HG02642 (cell line): ENCODE measurements at regions not wholly inside any gene's neighbourhood (a gene's known extent, or its start where the extent isn't known, plus 50 kb on each side); places are given as distances from the start of the nearest gene placed in this dataset.

Experiments
- ATAC-seq: cut with Tn5 transposase; IDR thresholded peaks from one replicate; pipeline ENCODE4 v1.9.1; 2021; ENCODE audit warnings: mild to moderate bottlenecking; ENCODE audit not compliant: unreplicated experiment, poor library complexity

DNA sequence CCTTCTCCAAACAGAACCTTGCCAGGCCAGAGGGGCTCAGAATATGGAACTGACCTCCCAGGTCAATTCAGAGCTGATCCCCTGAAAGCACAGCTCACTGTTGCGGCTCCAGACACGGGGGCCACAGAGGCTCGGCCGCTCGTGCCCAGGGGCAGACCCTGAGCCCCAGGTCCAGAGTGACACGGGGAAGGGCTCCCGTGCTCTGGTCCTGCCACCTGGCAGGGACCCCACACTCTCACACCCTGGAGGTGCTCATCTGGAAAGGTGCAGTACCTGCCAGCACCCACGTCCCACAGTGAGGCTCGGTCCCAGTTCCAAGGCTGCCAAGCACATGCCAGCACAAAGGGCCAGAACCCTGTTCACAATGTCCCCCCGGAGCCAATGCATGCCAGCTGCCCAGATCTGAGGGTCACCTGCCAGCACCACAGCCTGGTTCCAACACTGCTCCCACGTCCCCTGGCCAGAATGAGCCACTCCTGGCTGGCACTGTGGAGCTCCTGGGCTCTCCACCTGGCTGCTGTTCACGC is 170.6 kb downstream of the SHANK2 start:
- ATAC-seq, result no peak

GRCh38 chr11:71080239-71081097 is 171.9 kb downstream of the SHANK2 start:
- ATAC-seq, result no peak

DNA sequence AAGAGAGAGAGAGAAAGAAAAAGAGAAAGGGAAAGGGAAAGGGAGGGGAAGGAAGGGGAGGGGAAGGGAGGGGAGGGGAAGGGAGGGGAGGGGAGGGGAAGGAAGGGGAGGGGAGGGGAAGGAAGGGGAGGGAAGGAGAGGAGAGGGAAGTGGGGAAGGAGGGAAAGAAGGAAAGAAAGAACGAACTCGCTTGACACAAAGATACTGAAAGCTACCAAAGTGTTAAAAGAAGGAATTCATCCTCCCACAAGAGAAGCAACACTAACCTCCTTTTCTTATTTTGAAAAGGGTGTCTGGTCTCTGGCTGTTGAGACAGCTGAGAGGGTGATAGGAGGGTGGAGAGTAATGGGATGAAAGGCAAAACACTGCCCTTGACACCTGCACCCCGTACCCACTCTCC is 172.6 kb downstream of the SHANK2 start:
- ATAC-seq, result no peak

GRCh38 chr11:71078482-71078881 is 173.9 kb downstream of the SHANK2 start:
- no peak for ATAC-seq

- no peak for ATAC-seq
Observed at GRCh38 chr11:71076525-71077304, 175.7 kb downstream of the SHANK2 start.

DNA sequence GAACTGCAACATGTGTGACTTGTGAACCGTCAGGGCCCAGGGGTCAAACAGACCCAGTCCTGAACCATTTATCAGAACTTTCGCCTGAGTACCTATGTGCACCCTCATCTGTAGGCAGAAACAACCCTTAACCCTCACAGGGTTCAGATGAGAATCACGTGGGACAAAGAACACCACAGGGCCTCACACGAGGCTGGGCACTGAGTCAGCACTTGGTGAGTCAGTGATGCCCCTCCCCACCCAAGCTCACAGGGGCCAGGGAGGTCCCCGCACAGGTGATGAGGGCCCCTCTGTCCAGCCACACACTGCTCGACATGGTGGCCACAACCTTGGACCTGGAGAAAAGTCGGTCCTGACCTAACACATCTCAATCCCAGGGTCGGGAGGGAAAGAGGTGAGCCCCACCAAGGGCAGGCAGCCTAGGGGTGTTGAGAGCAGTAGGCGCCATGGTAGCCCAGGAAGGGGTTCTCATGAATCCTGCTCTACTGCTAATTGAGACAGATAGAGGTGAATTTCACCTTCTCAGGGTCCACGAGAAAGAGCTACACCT is 176.4 kb downstream of the SHANK2 start:
- no peak for ATAC-seq

DNA sequence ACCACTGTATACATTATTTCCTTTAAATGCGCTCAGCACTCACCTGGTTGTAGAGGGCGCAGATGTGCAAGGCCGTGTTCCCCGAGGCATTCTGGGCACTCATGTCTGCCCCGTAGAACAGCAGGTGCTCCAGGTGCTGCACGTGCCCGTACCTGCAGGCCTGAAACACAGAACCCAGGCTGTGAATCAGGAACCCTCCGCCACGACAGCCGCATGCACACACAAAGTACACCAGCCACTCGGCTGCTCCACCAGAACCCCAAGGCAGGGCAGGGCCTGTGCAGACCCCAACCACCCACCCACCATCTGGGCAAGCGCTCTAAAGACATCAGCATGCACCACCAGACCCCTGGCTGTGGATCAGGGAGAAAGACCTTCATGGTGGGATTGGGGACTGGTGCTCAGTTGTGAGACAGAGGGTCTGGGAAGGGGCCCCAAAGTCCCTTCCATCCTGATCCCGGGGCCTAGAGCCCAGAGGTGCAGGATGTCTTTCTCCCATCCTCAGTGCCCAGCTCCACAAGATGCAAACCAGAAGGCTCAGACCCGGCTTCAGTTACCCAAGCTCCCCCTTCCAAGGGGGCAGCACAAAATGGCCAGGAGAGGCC is 177.2 kb downstream of the SHANK2 start:
- ATAC-seq, result no peak

GRCh38 chr11:71071736-71072509 is 180.5 kb downstream of the SHANK2 start:
- no peak for ATAC-seq

DNA sequence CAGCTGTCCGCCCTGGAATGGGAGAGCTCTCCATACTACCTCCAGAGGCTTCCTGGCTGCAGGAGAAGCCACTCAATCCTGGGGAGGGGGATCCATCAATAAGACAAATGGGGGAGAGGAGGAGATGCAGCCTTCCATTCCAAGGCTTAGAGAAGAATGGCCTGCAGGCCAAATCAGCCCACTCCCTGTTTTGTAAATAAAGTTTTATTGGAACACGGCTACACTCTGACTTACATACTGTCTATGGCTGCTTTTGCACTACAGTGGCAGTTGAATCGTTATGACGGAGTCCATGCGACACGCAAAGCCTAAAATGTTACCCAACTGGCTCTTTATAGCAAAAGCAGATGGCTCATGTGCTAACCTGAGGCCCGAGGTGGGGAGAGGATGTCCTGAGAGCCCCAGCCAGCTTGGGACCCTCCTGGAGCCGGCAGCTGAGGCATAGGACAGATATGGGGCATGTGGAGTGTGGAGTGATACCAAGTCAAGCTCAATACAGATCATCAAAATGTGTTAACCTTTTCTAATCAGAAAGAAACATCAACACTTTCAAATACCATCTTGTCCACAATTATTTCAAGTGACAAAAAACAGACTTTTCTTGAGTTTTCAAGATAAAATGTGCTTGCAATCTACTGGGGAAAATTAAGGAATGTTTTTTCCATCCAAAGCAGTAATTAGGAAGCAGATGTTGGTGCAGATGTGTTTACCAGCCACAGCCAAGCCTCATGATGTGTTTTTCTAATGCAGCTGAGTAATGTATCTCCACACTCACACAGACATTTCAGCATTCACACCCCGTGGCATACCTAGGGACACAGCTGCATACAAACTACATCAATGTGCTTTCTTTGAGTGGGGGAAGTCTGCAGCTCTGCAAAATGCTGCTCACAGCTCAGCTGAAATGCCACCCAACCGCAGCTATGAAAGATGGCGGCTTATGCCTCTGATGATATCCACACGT is 181.6 kb downstream of the SHANK2 start:
- no peak for ATAC-seq

GRCh38 chr11:71068963-71069362 is 183.4 kb downstream of the SHANK2 start:
- ATAC-seq, result no peak

DNA sequence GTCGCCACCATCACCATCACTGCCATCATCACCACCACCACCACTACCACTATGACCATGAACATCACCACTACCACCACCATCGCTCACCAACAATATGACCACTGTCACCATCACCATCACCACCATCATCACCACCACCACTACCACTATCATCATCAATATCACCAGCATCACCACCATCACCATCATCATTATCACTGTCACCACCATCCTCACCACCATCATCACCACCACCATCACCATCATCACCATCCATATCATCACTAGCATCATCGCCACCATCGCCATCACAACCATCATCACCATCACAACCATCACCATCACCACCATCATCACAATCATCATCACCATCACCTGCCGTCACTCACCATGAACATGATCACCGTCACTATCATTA is 184.6 kb downstream of the SHANK2 start:
- ATAC-seq, result no peak

DNA sequence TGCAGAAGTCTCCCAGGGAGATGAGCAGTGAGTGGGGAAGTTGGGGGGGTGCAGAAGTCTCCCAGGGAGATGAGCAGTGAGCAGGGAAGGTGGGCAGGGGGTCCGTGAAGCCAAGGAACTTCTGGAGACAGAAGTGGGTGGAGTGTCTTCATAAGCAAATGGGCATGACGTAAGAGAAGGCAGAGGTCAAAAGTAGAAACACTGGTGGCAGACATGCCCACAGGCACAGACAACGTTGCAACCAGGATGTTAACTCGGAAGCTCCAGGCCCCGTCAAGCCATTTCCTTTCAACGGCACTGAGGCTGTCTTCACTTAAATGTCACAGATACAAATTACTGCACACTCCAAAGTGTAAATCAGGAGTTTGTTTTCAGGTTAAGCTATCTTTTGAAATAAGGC is 186.1 kb downstream of the SHANK2 start:
- no peak for ATAC-seq

DNA sequence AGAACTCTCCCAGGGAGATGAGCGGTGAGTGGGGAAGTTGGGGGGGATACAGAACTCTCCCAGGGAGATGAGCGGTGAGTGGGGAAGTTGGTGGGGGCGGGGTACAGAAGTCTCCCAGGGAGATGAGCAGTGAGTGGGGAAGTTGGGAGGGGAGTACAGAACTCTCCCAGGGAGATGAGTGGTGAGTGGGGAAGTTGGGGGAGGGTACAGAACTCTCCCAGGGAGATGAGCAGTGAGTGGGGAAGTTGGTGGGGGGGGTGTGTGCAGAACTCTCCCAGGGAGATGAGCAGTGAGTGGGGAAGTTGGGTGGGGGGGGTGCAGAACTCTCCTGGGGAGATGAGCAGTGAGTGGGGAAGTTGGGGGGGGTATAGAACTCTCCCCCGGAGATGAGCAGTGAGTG is 186.5 kb downstream of the SHANK2 start:
- ATAC-seq, result no peak

GRCh38 chr11:71064702-71065515 is 187.5 kb downstream of the SHANK2 start:
- no peak for ATAC-seq

GRCh38 chr11:71064183-71064582 is 188.2 kb downstream of the SHANK2 start:
- ATAC-seq, result no peak

GRCh38 chr11:71063129-71063528 is 189.2 kb downstream of the SHANK2 start:
- no peak for ATAC-seq

DNA sequence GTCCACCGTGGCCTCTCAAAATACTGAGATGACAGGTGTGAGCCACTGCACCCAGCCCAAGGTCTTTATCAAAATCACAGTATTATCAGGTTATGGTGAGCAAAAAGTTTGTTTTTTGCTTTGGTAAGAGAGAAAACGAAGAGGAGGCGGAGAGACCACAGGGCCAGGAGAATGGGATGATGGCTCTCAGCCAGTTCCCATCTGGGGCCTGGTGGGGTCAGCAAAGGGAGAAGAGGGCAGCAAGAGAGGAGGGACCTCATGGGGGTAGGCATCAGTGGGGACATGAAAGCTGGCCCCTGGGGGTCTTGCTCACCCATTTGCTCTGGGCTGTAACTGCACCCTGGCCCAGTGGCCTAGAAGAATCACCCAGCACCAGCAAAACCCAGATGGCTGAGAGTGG is 190.2 kb downstream of the SHANK2 start:
- ATAC-seq, result no peak

DNA sequence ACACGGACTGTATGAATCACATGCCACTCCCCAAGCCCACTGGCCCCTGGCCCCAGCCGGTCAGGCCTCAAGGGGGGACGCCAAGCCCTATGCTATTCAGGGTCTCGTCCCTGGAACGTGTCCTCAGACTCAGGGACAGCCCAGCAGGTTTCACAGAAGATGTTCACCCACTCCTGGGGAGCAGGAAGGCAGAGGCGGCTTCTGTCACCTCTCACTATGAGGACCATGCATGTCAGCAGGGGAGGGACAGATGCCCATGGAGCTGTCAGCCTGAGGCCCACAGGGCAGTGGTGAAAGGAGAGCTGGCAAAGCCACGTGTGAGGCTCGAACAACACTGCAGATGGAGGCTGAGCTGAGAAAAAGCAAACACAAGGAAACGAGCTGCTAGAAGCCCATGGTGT is 192.0 kb downstream of the SHANK2 start:
- no peak for ATAC-seq
